ENCODE measurements at regions not wholly inside any gene's neighbourhood (a gene's known extent, or its start where the extent isn't known, plus 50 kb on each side); places are given as distances from the start of the nearest gene placed in this dataset.
"Not testable (repeated sequence)": the region's sequence is repeated elsewhere in the genome, so short reads cannot be mapped to it uniquely, and the experiment has no call there.

DNA sequence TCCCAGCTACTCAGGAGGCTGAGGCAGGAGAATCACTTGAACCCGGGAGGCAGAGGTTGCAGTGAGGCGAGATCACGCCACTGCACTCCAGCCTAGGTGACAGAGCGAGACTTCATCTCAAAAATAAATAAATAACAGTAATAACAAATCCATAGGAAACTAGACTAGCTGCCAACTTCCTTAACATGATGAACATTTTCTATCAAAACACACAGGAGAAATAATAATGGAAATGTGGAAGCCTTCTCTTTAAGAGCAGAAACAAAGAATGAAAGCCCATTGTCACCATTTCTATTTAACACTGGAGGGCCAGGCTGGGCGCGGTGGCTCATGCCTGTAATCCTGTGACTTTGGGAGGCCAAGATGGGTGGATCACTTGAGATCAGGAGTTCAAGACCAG, 56.7 kb upstream of the SMURF2 start:
- H3K9ac ChIP-seq (ENCODE audit: control insufficient read depth, extremely low read depth, insufficient read depth, low read length); H3K79me2 ChIP-seq (ENCODE audit: control insufficient read depth, insufficient read depth, low read length); H3K4me3 ChIP-seq (ENCODE audit: control insufficient read depth in 2 of 3, extremely low read depth in 1 of 3, insufficient read depth in 2 of 3, low read depth in 1 of 3, low read length in 3 of 3); FAIRE-seq; H3K4me2 ChIP-seq (ENCODE audit: control insufficient read depth, extremely low read depth, insufficient read depth, low read depth, low read length); H2AFZ ChIP-seq (ENCODE audit: control insufficient read depth, low read length); H3K36me3 ChIP-seq (ENCODE audit: control insufficient read depth in 2 of 2, extremely low read depth in 1 of 2, insufficient read depth in 2 of 2, low read length in 2 of 2); H3K27ac ChIP-seq (ENCODE audit: control insufficient read depth, insufficient read depth, low read length); DNase-seq (ENCODE audit: low read depth, low spot score); H3K4me1 ChIP-seq (ENCODE audit: control insufficient read depth, extremely low read depth, insufficient read depth, low read length); H3K9me3 ChIP-seq (ENCODE audit: control insufficient read depth, low read depth, low read length); H3K27me3 ChIP-seq (ENCODE audit: control insufficient read depth, extremely low read depth, insufficient read depth, low read length); H4K20me1 ChIP-seq (ENCODE audit: control insufficient read depth, extremely low read depth, insufficient read depth, low read length); dilution Hi-C loops (cut with MboI; ENCODE audit: extremely low pct_ligation_motif_present, low sequenced_read_pairs); H3K9me1 ChIP-seq (ENCODE audit: control insufficient read depth, extremely low read depth, insufficient read depth, low read length): not testable (repeated sequence)

DNA sequence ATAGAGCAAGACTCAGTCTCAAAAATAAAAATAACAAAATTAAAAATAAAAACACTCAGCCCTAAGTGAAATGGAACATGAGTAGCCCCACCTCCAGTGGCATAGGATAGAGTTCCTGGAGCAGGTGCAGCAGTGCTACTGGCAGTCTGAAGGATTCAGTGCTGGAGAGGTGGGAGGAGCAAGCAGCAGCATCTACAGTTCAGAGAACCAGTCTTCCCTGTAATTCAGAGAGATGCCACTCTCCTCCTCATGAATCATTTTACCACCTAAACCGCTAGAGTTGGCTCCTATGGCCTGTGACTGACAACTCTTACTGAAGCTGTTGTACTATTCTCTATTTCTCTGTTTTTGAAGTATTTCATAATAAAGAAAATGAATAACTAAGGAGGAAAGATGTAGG, 56.0 kb upstream of the SMURF2 start:
- Histone ChIP-seq H4K20me1 (ENCODE audit: control insufficient read depth, extremely low read depth, insufficient read depth, low read length) (no peaks in the 10 kb centered on the region), H3K4me3 (ENCODE audit: control insufficient read depth in 2 of 3, extremely low read depth in 1 of 3, insufficient read depth in 2 of 3, low read depth in 1 of 3, low read length in 3 of 3) (no peak overlapping the region), H3K79me2 (ENCODE audit: control insufficient read depth, insufficient read depth, low read length) (no peaks in the 10 kb centered on the region), H3K9me1 (ENCODE audit: control insufficient read depth, extremely low read depth, insufficient read depth, low read length) (no peaks in the 10 kb centered on the region), H3K9ac (ENCODE audit: control insufficient read depth, extremely low read depth, insufficient read depth, low read length) (no peak overlapping the region), H3K9me3 (ENCODE audit: control insufficient read depth, low read depth, low read length) (no peaks in the 10 kb centered on the region), H3K27ac (ENCODE audit: control insufficient read depth, insufficient read depth, low read length) (no peak overlapping the region), H3K4me1 (ENCODE audit: control insufficient read depth, extremely low read depth, insufficient read depth, low read length) (peaks cover 2% of the 10 kb centered on the region), H3K4me2 (ENCODE audit: control insufficient read depth, extremely low read depth, insufficient read depth, low read depth, low read length) (no peak overlapping the region), H2AFZ (ENCODE audit: control insufficient read depth, low read length) (no peak overlapping the region), H3K36me3 (ENCODE audit: control insufficient read depth in 2 of 2, extremely low read depth in 1 of 2, insufficient read depth in 2 of 2, low read length in 2 of 2) (no peaks in the 10 kb centered on the region), H3K27me3 (ENCODE audit: control insufficient read depth, extremely low read depth, insufficient read depth, low read length) (no peaks in the 10 kb centered on the region)
- TF ChIP-seq, protein P1, sequence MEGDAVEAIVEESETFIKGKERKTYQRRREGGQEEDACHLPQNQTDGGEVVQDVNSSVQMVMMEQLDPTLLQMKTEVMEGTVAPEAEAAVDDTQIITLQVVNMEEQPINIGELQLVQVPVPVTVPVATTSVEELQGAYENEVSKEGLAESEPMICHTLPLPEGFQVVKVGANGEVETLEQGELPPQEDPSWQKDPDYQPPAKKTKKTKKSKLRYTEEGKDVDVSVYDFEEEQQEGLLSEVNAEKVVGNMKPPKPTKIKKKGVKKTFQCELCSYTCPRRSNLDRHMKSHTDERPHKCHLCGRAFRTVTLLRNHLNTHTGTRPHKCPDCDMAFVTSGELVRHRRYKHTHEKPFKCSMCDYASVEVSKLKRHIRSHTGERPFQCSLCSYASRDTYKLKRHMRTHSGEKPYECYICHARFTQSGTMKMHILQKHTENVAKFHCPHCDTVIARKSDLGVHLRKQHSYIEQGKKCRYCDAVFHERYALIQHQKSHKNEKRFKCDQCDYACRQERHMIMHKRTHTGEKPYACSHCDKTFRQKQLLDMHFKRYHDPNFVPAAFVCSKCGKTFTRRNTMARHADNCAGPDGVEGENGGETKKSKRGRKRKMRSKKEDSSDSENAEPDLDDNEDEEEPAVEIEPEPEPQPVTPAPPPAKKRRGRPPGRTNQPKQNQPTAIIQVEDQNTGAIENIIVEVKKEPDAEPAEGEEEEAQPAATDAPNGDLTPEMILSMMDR (optimal IDR thresholded peaks at IDR 0.05 in 1 of 3, IDR thresholded peaks at IDR 0.05 in 1 of 3, conservative IDR thresholded peaks at IDR 0.05 in 1 of 3; ENCODE audit: extremely low read depth in 1 of 3, insufficient read depth in 2 of 3, low read length in 3 of 3) = no peak
- TF ChIP-seq EZH2 (IDR thresholded peaks at IDR 0.05; ENCODE audit: low read length) = no peak
- DNase-seq (ENCODE audit: low read depth, low spot score) (no peak), FAIRE-seq (no peak)
- dilution Hi-C loops (cut with MboI; ENCODE audit: extremely low pct_ligation_motif_present, low sequenced_read_pairs) = no loop called here

DNA sequence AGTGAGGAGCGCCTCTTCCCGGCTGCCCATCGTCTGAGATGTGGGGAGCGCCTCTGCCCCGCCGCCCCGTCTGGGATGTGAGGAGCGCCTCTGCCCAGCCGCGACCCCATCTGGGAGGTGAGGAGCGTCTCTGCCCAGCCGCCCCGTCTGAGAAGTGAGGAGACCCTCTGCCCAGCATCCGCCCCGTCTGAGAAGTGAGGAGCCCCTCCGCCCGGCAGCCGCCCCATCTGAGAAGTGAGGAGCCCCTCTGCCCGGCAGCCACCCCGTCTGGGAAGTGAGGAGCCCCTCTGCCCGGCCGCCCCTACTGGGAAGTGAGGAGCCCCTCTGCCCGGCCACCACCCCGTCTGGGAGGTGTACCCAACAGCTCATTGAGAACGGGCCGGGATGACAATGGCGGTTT, 54.4 kb upstream of the SMURF2 start:
- DNase-seq (ENCODE audit: low read depth, low spot score); FAIRE-seq; H3K9ac ChIP-seq (ENCODE audit: control insufficient read depth, extremely low read depth, insufficient read depth, low read length): not testable (repeated sequence)

DNA sequence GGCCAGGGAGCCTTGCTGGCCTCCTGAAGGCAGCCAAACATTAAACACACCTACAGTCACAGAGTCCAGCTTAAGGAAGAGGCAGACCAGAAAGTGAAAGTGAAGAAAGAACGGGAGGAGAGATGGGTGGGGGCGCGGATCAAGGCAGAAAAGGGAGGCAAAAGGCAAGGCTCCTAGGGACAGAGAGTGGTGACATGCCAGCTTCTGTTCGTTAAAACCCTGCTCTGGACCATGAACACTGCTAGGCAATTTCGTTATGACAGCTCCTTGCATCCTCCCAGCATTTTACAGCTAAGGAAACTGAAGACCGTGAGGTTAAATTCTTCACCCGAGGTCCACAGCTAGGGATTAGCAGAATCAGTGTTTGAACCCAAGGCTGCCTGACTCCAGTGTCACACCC, 51.7 kb upstream of the SMURF2 start:
- H4K20me1 ChIP-seq (ENCODE audit: control insufficient read depth, extremely low read depth, insufficient read depth, low read length); H3K4me3 ChIP-seq (ENCODE audit: control insufficient read depth in 2 of 3, extremely low read depth in 1 of 3, insufficient read depth in 2 of 3, low read depth in 1 of 3, low read length in 3 of 3); H3K9ac ChIP-seq (ENCODE audit: control insufficient read depth, extremely low read depth, insufficient read depth, low read length); H3K9me1 ChIP-seq (ENCODE audit: control insufficient read depth, extremely low read depth, insufficient read depth, low read length); H3K27me3 ChIP-seq (ENCODE audit: control insufficient read depth, extremely low read depth, insufficient read depth, low read length); H3K36me3 ChIP-seq (ENCODE audit: control insufficient read depth in 2 of 2, extremely low read depth in 1 of 2, insufficient read depth in 2 of 2, low read length in 2 of 2); H3K27ac ChIP-seq (ENCODE audit: control insufficient read depth, insufficient read depth, low read length); DNase-seq (ENCODE audit: low read depth, low spot score); H3K79me2 ChIP-seq (ENCODE audit: control insufficient read depth, insufficient read depth, low read length); H3K9me3 ChIP-seq (ENCODE audit: control insufficient read depth, low read depth, low read length); dilution Hi-C loops (cut with MboI; ENCODE audit: extremely low pct_ligation_motif_present, low sequenced_read_pairs): not testable (repeated sequence)
- peaks cover 20% of the 10 kb centered on the region for H3K4me1 ChIP-seq (ENCODE audit: control insufficient read depth, extremely low read depth, insufficient read depth, low read length)
- peak; percentile 75 for FAIRE-seq
- peak overlapping the region; percentile 22 for H3K4me2 ChIP-seq (ENCODE audit: control insufficient read depth, extremely low read depth, insufficient read depth, low read depth, low read length)
- peak overlapping the region; percentile 8 for H2AFZ ChIP-seq (ENCODE audit: control insufficient read depth, low read length)

More for the DNA sequence above, 54.4 kb upstream of the SMURF2 start:
- H2AFZ ChIP-seq (ENCODE audit: control insufficient read depth, low read length); H3K9me3 ChIP-seq (ENCODE audit: control insufficient read depth, low read depth, low read length); H3K4me3 ChIP-seq (ENCODE audit: control insufficient read depth in 2 of 3, extremely low read depth in 1 of 3, insufficient read depth in 2 of 3, low read depth in 1 of 3, low read length in 3 of 3); H3K4me1 ChIP-seq (ENCODE audit: control insufficient read depth, extremely low read depth, insufficient read depth, low read length); dilution Hi-C loops (cut with MboI; ENCODE audit: extremely low pct_ligation_motif_present, low sequenced_read_pairs); H4K20me1 ChIP-seq (ENCODE audit: control insufficient read depth, extremely low read depth, insufficient read depth, low read length); H3K4me2 ChIP-seq (ENCODE audit: control insufficient read depth, extremely low read depth, insufficient read depth, low read depth, low read length); H3K79me2 ChIP-seq (ENCODE audit: control insufficient read depth, insufficient read depth, low read length); H3K36me3 ChIP-seq (ENCODE audit: control insufficient read depth in 2 of 2, extremely low read depth in 1 of 2, insufficient read depth in 2 of 2, low read length in 2 of 2); H3K27me3 ChIP-seq (ENCODE audit: control insufficient read depth, extremely low read depth, insufficient read depth, low read length); H3K9me1 ChIP-seq (ENCODE audit: control insufficient read depth, extremely low read depth, insufficient read depth, low read length); H3K27ac ChIP-seq (ENCODE audit: control insufficient read depth, insufficient read depth, low read length): not testable (repeated sequence)

Data from keratinocyte (primary cell).